ENCODE measurements at regions not wholly inside any gene's neighbourhood (a gene's known extent, or its start where the extent isn't known, plus 50 kb on each side); places are given as distances from the start of the nearest gene placed in this dataset.
"Not testable (repeated sequence)": the region's sequence is repeated elsewhere in the genome, so short reads cannot be mapped to it uniquely, and the experiment has no call there.

DNA sequence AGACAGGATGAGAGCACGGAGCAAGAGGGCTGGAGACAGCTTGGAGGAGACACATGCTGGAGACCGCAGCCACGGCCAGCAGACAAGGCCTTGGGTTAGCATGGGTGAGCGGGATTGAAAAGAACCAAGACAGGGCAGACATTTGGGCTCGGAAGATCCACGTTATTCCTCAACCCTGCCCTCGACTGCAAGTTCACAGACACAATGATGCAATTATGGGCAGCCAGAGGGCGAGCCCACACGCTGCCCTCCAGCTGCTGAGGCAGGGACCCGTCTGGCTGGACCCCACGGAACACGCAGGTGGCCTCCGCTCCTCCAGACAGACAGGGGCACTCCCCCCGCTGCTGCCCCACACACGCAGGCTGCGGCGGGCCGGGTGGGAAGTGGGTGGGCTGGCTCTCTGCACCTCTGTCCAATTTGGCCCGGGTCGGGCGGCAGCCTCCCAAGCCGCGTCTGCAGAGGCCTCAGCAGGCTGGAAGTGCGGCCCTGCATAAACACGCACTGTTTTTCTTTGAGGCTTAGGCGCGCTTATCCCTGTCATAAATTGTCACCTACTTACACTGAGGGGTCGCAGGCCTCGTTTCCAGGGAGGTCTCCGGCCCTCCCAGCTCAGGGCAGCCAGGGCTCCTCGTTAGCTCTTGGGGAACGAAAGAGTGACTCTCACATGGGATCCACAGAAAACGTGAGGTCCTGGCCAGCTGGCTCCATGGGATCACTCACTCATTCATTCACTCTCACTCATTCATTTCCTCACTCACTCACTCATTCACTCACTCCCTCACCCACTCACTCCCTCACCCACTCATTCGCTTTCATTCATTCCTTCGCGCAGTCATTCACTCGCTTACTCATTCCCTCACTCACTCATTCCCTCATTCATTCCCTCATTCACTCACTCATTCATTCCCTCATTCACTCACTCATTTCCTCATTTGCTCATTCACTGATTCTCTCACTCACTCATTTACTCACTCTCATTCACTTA is 303.9 kb downstream of the C16orf95 start:
- DNase-seq, result no peak

DNA sequence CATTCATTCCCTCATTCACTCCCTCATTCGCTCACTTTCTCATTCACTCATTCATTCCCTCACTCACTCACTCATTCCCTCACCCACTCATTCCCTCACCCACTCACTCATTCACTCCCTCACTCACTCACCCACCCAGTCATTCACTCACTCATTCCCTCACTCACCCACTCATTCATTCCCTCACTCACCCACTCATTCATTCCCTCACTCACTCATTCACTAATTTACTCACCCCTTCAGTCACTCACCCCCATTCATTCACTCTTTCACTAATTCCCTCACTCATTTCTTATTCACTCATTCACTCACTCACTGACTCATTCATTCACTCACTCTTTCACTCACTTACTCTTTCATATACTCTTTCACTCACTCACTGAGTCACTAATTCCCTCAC is 303.1 kb downstream of the C16orf95 start:
- DNase-seq, result no peak

DNA sequence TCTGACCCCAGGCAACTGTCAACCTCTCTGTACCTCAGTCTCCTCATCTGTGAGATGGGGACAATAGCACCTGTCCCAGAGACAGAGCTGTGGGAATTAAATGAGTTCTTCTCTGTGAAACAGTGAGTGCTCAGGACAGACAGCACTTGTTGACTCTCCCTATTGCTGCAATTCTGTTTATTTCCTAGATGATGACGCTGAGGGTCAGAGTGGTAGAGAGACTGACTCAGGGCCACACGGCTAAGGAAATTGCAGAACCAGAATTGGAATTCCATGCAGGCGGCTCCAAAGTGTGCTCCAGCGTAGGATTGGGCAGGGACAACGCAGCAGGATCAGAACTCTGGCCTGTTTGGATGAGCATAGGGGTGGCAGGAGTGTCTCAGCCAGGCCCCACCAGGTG is 302.2 kb downstream of the C16orf95 start:
- no peak for DNase-seq

DNA sequence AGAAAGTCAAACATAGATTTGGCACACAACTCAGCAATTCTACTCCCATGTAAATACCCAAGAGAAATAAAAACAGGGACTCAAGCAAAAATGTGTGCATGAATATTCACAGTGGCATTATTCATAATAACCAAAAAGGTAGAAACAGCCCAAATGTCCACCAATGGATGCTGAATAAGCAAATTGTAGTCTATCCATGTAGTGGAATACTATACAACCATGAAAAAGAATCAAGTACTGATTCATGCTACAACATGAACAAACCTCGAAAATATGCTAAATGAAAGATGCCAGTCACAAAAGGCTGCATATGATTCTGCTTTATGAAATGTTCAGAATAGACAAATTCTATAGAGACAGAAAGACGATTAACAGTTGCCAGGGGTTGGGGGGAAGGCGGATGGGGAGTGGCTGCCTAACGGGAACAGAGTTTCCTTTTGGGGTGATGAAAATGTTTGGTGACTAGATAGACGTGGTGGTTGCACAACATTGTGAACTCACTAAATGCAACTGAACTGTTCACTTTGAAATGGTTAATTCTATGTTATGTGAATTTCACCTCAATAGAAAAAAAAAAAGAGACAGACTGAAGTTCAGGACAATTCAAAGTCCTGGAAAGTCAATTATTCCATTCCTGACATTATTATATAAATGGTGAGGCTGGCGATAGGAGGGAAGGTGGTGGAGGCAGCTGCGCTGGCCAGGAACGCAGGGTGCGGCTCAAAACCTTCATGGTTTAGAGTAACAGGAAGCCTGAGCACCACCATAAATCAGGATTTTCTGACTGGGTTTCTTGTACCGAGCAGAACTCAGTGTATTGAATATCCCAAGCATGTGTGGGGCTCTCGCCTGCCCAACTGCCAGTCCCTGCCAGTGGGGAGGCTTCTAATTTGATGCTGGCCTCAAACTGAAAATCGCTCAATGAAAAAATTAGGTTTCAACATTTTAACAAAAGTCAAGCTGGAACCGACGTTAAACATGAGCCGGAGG is 300.9 kb downstream of the C16orf95 start:
- no peak for DNase-seq

DNA sequence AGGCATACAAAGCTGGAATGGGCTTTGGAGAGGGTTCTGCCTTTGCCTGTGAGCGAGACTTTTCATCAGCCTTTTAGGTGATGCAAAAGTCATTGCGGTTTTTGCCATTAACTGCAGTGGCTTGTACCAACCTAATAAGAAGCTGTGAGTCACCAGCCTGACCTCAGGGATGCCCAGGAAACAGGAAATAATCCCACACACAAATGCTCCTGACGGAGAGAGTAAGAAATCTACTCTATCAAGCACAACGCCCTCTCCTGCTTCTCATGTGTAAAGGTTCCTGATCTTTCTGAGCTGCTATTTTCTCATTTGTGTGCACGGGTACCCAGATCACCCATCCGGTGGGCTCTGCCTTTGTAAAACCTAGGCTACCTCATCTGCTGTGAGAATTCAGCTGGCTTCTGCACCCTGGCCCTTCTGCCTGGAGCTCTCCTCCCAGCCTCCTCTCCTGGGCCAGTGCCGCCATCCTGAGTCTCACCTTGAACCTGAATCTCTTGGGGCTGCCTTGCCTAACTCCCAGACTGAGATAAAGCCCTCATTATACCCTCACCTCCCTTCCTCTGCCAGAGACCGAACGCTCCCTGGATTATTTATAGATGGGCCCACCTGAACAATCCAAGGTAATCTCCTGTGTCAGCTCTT is 299.7 kb downstream of the C16orf95 start:
- peak; percentile 45 for DNase-seq

DNA sequence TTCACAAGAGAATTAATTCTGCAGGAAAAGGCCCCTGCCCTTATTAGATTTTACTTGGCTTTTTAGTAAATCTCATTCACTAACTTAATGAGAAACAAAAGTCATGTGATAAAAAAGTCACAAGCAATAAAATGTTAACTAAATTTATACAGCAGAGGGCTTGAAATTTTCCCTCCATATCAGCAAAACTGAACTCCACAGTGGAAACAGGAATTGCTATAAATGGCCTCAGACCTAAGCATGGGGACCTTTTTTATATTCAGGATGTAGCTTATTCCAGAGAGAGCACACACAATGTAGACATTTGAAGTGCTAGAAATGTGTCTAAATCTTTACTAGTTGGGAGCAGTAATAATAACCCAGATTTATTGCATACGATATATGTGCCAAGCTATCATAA is 291.5 kb downstream of the C16orf95 start:
- no peak for DNase-seq

DNA sequence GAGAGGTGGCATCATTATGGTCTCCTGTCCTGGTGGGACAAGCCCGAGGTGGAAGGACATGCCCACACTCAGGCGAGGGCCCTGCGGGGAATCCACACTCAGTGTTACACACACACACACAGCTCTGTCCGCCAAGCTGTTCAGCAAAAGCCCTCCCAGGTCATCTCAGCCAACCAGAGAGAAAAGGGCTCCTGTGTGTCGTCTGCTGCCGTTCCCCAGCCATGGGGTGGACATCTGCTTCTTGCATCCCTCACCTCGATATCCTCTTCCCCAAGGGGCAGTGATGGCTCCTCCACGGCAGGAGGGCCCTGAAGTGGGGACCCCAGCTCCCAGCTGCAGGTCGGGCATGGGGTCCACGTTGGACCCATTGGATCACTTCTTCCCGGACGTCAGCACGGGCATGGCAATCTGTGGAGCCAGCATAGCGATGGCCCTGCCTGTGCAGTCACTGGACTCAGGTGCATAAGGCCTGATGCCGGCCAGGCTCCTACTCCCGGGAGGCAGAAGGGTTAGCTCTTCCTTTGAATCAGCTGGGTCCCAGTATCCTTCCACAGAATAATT is 290.1 kb downstream of the C16orf95 start:
- DNase-seq, result no peak

DNA sequence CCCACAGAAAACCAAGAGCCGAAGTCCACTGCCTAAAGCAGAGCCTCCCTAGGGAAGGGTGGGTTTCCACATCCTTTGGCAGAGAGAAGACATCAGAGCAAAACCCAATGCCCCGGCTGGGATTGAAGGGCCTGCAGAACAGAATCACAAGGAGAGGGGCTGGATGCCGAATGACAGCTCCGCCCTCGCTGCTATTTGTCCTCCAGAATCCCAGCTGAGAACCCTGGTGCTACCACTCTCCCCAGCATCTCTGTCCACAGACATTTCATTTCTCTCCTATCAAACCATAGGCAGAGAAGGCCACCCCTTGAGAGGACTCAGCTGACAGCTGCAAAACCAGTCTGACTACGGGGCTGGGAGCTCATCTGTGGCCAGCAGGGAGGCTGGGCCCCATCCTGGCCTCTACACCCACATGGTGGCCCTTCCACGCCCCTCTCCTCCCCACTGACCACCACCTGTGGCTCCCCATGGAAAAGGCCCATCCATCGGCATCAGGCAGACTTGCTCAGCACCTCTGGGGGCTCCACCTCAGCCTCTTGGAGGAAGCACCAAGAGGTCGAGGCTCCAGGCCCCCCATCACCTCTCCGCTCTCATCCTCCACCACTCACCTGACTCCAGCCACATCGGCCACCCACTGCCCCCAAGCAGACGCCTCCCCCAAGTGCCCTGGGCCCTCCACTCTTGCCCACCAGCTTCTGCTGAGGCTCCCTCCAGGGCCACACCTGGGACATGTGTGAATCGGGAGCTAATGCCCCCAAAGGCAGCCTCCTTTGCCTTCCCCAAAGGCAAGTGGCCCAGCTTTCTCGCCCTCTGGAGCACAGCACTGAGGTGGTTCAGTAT is 288.5 kb downstream of the C16orf95 start:
- DNase-seq, result no peak

DNA sequence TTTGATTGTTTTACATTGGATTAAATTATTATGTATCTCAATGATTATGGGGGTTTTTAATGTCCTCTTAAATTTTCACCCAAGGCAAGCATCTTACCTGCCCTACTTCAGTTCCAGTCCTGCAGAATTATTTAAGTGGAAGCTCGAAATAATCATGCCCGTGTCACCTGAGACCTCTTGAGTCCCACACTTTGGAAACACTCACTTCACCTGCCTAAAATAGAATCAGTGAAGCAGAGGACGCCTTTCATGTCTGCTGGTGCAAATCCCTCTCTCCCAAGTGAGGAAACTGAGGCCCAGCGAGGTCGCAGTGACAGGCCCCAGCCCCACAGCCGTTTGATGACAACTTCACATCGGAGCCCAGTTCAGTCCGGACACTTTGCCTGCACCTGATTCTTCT is 284.6 kb downstream of the C16orf95 start:
- DNase-seq, result no peak

DNA sequence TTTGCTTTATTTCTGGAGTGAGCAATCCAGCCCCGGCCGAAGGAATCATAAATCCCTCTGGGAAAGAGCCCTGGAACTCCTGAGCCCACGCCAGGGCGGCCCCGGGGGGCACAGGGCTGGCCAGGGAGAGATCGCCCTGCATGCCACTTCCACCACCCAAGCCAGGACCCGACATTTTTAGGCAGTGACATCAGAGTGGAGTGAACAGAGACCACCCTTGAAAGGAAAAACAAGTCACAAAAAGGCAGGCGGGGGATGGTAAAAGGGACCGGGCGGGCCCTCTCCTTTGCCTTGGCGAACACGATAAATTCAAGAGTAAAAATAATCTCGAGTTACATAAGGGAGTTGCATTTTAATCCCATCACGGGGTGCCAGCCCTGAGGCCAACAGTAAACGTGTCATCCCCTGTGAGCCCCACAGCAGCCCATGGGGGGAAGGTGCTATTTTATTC is 284.1 kb downstream of the C16orf95 start:
- DNase-seq, result no peak

DNA sequence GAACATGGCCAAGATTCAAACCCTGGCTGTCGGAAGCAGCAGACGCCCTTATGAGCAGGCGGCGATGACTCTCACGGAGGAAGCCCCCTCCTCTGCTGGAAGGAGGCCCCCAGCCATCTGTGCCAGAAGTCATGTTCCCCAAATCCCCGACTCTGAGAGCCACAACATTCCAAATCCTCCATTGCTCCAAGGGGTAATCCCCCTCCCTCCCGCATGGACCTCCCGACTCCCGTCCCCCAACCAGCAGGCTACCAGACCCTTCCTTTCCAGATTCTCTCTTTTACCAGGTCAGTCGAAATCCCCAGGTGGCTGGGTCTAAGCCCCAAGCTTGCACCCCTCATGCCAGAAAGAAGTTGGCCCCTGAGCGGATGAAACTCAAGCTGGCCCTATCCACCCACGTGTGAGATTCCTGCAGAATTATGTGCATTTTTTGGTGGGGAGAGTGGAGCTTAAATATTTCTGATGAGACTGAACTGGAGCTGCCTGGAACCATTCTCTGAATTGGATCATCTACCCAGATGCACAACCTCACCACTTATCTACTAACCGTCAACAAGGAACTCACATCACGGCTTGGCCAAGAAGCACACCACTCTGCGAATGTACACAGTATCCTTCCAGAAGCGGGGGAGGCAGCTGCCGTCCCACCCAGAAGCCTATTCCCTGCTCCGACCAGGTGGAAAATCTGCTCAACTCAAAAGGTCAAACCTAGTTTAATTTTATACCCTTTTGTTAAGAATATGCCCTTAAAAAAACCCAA is 283.5 kb downstream of the C16orf95 start:
- DNase-seq, result peak; percentile 20

DNA sequence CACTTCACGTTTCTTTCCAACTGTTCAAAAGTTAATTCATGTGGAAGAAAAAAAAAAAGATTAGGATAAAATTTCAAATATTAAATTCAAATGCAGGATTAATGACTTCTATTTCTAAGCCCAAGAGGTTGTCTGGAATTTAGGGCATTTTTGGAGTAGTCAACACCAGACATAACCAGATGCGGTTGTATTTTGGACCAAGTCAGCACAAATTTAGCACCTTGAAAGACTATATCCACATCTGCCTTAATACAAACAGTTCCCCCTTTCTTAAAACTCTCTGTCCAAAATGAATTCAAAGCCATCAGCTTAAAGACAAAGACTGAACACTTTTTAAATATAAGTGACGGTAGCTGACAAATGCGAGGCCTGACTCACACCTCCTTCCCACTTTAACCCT is 282.9 kb downstream of the C16orf95 start:
- DNase-seq, result no peak

DNA sequence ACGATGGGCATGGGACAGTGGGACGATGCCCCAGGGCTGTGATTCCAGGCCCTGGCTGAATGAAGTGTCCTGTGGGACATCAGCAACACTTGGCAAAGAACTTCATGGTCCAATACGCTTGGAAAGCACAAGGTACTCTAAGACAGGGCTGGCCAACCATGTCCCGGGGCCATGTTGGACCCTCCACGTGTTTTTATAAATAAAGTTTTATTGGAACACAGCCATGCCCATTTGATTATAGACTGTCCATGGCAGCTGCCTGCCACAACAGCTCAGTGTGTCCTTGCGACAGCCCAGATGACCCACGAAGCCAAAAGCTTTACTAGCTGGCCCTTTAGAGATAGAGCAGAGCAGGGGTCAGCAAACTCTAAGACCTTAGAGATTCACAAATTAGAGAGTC is 282.1 kb downstream of the C16orf95 start:
- no peak for DNase-seq

DNA sequence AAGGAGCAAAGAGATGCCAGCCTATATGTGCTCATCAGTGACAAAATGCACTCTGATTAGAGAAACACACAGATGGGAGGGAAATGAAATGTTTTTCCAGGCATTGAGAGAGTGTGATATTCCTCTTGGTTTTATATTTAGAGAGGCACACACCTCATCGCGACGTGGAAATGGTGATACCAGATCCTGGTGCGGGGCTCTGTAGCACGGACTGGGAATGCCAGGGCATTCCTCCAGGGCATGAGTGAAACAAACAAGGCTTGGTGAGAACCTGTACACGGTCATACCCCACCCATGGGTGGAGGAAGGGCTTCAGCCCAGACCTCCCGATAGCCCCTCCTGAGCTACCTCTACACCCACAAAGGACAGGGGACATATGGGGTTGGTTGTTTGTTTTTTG is 280.2 kb downstream of the C16orf95 start:
- DNase-seq, result no peak

DNA sequence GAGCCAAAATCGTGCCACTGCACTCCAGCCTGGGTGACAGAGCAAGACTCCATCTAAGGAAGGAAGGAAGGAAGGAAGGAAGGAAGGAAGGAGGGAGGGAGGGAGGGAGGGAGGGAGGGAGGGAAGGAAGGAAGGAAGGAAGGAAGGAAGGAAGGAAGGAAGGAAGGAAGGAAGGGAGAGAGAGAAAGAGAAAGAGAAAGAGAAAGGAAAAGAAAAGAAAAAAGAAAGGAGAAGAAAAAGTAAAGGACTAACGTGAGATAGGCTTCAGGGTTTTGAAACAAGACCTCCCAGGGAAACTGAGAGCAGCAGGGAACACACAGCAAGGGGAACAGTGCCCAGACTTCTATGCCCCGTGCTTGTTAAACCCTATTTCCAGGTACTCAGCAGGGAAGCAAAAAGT is 278.7 kb downstream of the C16orf95 start:
- not testable (repeated sequence) for DNase-seq

DNA sequence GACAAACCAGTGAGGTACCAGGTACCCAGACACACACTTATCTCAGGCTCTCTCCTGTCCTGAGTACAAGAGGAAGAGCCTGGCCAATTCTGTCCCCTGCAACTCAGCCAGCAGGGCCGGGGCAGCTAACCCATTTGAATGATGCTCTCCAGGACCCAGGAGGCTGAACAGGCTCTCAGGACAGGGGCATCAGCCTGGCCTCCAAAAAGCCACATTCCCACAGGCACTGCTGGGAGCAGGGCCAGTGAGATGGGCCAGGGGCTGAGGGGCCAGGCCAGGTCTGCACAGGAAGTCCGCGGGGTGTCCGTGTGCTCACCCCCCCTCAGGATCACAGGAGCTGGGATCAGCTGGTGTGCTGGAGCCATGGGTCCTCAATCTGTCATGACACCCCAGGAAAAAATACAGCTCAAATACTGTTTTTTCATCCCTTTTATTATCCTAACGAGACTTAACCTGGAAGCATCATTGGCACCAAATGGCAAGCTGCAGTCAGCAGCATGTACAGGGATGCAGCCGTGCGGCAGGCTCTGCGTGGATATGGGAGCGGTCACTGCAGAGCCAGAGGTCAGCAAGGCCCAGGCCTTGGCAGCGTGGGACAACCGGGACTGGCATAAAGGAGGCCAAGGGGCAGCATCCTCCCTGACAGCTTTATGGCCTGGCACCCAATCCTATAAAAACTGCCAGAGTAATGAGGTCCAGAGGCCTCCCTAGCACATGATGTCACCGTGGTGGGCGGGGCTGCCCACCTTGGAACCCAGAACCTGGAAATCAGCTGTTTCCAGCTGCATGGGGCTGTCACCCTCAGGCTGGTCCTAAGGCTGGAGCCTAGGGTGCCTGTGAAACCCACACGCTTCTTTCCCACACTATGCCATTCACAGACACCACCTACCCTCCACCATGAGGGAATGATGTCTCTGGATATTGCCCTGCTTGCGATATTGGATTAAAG is 276.7 kb downstream of the C16orf95 start:
- DNase-seq, result no peak

DNA sequence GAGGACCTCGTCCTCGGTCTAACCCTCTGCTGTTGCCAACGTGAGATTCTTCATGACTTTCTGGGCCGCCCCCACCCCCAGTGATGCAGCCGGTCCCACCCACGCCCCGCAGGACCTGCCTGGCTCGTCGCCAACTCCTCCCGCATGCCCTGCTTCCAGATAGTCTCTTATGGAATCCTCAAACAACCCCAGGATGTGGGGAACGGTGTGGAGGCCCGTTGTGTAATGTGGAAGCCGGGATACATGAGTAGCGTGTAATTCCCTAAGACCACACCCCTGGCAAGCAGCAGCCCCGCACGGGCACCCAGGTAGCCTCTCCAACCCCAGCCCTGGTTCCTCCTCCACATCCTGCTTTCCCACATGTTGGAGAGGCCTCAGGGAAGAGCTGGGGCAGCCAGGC is 275.9 kb downstream of the C16orf95 start:
- no peak for DNase-seq

DNA sequence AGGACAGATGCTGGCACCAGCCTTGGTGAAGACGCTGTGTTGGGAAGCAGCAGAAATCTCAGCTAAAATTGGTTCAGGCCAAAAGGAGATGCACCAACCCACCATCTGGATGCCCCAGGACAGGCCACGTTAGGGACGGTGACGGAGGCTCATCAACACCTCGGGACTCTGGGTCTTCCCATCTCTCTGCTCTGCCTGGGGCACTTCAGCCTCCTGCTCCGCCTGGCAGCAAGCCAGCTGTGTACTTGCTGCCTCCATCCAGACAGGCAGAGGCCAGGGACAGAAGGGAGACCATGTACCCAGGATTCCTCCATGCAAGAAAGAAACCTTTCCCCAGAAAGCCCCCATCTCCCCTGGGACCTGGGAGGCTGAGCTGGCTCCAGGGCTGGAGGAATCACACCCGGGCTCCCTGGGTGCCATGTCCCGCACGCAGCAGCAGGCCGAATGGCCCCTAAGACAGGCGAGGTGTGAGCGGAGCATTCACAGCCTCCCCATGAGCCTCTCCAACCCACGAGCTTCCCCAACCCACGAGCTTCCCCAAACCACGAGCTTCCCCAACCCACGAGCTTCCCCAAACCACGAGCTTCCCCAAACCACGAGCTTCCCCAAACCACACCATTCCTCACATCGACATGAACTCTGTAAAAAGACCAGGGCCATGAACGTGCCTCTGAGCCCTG is 274.5 kb downstream of the C16orf95 start:
- peak; percentile 9 for DNase-seq

Measured in NCI-H82 (cell line).